ENCODE measurements at regions not wholly inside any gene's neighbourhood (a gene's known extent, or its start where the extent isn't known, plus 50 kb on each side); places are given as distances from the start of the nearest gene placed in this dataset.

DNA sequence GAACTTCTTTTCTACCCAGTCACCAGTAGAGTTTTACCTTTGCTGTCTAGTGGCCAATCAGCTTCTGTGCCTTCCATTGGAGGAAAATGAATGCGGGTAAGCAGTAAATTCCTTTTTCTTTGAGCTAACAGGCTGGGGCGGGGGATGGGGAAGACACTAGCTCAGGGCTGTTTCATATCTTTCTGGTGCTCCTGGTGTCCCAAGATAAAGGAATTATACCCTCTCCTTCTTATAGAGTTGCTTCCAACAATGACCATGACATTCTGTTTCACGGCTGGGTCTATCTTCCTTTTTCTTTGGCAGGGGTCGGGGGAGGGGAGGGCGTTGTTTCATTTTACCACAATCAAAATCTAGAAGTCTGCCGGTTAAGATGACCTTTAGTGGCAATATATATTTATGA lies 51.2 kb upstream of the RPS23 start:
- H3K27ac ChIP-seq = no peak overlapping the region
- no peaks in the 10 kb centered on the region for H3K36me3 ChIP-seq
- no peaks in the 10 kb centered on the region for H3K9me3 ChIP-seq
- intact Hi-C loops (cut with DNase I; ENCODE audit: low total_unique reads) (no loop called here), in situ Hi-C loops (cut with MboI; ENCODE audit: low pct_ligation_motif_present in 1 of 4, low pct_unique_long_range_greater_than_20kb in 1 of 4, low sequenced_read_pairs in 3 of 4) (no loop called here)
- WGBS, 2 donors (ENCODE audit: low coverage in 1 of 2) = 77 to 84% methylated on average over 6 of the region's 6 CpGs
- DNase-seq = no peak
- no peak for TF ChIP-seq POLR2AphosphoS5 (IDR thresholded peaks at IDR 0.05)
- TF ChIP-seq EP300 (IDR thresholded peaks at IDR 0.05; ENCODE audit: low read depth) = no peak
- no peak for TF ChIP-seq POLR2A (IDR thresholded peaks at IDR 0.05)
- TF ChIP-seq CTCF (IDR thresholded peaks at IDR 0.05) = no peak
- peaks cover 0 to 3% (median 0%) of the 10 kb centered on the region in 4 donors for H3K4me1 ChIP-seq
- H3K27me3 ChIP-seq = no peaks in the 10 kb centered on the region
- no peak overlapping the region for H3K4me3 ChIP-seq

All from transverse colon (tissue), 4 donors.